Nephron progenitor cell (in vitro differentiated cells): ENCODE measurements at regions not wholly inside any gene's neighbourhood (a gene's known extent, or its start where the extent isn't known, plus 50 kb on each side); places are given as distances from the start of the nearest gene placed in this dataset.

Experiments
- DNase-seq: peaks from one replicate; pipeline ENCODE4 v3.0.0; 2021
- H3K27ac Mint-ChIP-seq: 2 replicates; pipeline ENCODE4 v1.8.0; 2021; ENCODE audit warnings: mild to moderate bottlenecking, moderate library complexity, mixed read lengths
- H3K27me3 Mint-ChIP-seq: 2 replicates; pipeline ENCODE4 v1.8.0; 2021; ENCODE audit warnings: mild to moderate bottlenecking, low read depth, mixed read lengths; ENCODE audit not compliant: poor library complexity
- H3K36me3 Mint-ChIP-seq: 2 replicates; pipeline ENCODE4 v1.8.0; 2021; ENCODE audit warnings: low read depth, mixed read lengths
- H3K4me1 Mint-ChIP-seq: 2 replicates; pipeline ENCODE4 v1.8.0; 2021; ENCODE audit warnings: mixed read lengths
- H3K4me3 Mint-ChIP-seq: 2 replicates; pipeline ENCODE4 v1.8.0; 2021; ENCODE audit warnings: mild to moderate bottlenecking, moderate library complexity, mixed read lengths
- H3K9me3 Mint-ChIP-seq: 2 replicates; pipeline ENCODE4 v1.8.0; 2021; ENCODE audit warnings: mild to moderate bottlenecking, moderate library complexity, mixed read lengths
- TF ChIP-seq, protein P1 (sequence below): fragments of 200-600 bp; sonication (generic); IDR thresholded peaks from 2 replicates; pipeline ENCODE4 v1.5.0; 2021; ENCODE audit warnings: antibody characterized with exemption

DNA sequence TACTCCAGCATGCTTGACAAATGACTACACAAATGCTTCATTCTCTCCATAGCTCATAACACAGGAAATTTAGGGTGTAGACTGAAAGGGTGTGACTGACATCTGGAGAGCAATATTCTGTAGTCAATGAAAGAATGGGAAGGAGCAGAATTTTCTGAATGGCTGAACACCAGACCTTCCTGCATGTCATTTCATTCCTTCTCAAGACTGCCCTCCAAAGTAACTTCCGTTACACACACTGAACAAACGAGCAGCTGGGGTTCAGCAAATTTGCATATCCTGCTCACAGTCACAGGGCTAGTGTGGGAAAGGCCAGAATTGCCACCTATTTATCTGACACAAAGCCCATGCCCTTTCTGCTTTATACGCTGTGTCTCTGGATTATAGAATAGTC lies 325.0 kb upstream of the CFAP20DC start:
- Mint-ChIP-seq H3K4me1 (peaks cover 24% of the 10 kb centered on the region), H3K36me3 (no peaks in the 10 kb centered on the region), H3K9me3 (no peaks in the 10 kb centered on the region), H3K27ac (no peak overlapping the region), H3K27me3 (peaks cover 6% of the 10 kb centered on the region), H3K4me3 (no peak overlapping the region)
- no peak for DNase-seq
- TF ChIP-seq, protein P1, sequence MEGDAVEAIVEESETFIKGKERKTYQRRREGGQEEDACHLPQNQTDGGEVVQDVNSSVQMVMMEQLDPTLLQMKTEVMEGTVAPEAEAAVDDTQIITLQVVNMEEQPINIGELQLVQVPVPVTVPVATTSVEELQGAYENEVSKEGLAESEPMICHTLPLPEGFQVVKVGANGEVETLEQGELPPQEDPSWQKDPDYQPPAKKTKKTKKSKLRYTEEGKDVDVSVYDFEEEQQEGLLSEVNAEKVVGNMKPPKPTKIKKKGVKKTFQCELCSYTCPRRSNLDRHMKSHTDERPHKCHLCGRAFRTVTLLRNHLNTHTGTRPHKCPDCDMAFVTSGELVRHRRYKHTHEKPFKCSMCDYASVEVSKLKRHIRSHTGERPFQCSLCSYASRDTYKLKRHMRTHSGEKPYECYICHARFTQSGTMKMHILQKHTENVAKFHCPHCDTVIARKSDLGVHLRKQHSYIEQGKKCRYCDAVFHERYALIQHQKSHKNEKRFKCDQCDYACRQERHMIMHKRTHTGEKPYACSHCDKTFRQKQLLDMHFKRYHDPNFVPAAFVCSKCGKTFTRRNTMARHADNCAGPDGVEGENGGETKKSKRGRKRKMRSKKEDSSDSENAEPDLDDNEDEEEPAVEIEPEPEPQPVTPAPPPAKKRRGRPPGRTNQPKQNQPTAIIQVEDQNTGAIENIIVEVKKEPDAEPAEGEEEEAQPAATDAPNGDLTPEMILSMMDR: no peak

GRCh38 chr3:59374091-59374817 lies 324.4 kb upstream of the CFAP20DC start:
- no peak for DNase-seq
- TF ChIP-seq, protein P1: no peak
- Mint-ChIP-seq H3K27me3 (peaks cover 6% of the 10 kb centered on the region), H3K4me3 (no peak overlapping the region), H3K4me1 (peaks cover 30% of the 10 kb centered on the region), H3K9me3 (no peaks in the 10 kb centered on the region), H3K36me3 (no peaks in the 10 kb centered on the region), H3K27ac (no peak overlapping the region)

DNA sequence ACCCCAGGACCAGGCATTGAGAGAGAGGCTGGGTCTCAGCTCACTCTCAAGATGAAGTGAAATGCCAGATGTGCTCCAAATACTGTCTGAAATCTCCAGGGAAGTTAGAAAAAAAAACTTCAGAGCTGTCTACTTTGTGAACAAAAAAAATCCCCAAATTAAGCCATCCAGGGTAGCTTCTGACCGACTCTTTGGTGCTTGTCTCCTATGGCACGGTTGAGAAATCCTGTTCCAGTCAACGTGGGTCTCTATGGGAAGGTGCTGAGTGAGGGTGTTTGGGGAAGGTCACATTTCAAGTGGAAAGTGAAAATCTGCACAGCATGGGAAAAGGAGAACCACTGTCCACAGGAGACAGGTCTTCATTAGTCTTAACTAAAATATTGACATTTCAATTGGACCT lies 322.5 kb upstream of the CFAP20DC start:
- no peak for DNase-seq
- Mint-ChIP-seq H3K4me3 (no peak overlapping the region), H3K4me1 (peaks cover 46% of the 10 kb centered on the region), H3K36me3 (no peaks in the 10 kb centered on the region), H3K27me3 (no peaks in the 10 kb centered on the region), H3K27ac (no peak overlapping the region), H3K9me3 (peaks cover under 1% of the 10 kb centered on the region)
- TF ChIP-seq, protein P1: no peak

- no peaks in the 10 kb centered on the region for H3K27me3 Mint-ChIP-seq
- peaks cover 18% of the 10 kb centered on the region for H3K9me3 Mint-ChIP-seq
- H3K4me1 Mint-ChIP-seq: peaks cover 50% of the 10 kb centered on the region
- peaks cover 2% of the 10 kb centered on the region for H3K36me3 Mint-ChIP-seq
- H3K4me3 Mint-ChIP-seq: peak overlapping the region; percentile 8
- H3K27ac Mint-ChIP-seq: peak overlapping the region; percentile 88
- TF ChIP-seq, protein P1: no peak
- DNase-seq: no peak
Observed at GRCh38 chr3:59368900-59369675, 319.3 kb upstream of the CFAP20DC start.

DNA sequence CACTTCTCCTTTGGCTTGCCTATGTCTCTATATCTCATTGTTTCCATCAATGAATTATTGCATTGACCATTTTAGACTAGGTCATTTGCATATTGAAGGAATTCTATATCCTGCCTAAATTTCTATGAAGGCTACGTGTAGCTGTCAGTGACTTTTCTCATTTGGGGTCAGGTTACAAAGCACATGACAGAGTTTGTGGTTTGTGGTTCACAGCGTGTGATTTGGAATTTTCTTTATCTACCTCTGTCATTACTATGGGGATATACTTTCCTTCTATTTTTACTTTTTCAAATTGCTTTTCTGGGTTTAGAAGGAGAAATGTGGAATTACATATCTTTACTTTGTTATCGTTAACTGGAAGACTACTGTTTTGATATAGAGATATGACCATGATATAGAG lies 317.3 kb upstream of the CFAP20DC start:
- no peak overlapping the region for H3K4me3 Mint-ChIP-seq
- DNase-seq: no peak
- peaks cover 4% of the 10 kb centered on the region for H3K36me3 Mint-ChIP-seq
- H3K27ac Mint-ChIP-seq: no peak overlapping the region
- peaks cover 18% of the 10 kb centered on the region for H3K9me3 Mint-ChIP-seq
- no peaks in the 10 kb centered on the region for H3K27me3 Mint-ChIP-seq
- TF ChIP-seq, protein P1: no peak
- peaks cover 45% of the 10 kb centered on the region for H3K4me1 Mint-ChIP-seq
